ENCODE measurements at regions not wholly inside any gene's neighbourhood (a gene's known extent, or its start where the extent isn't known, plus 50 kb on each side); places are given as distances from the start of the nearest gene placed in this dataset.

DNA sequence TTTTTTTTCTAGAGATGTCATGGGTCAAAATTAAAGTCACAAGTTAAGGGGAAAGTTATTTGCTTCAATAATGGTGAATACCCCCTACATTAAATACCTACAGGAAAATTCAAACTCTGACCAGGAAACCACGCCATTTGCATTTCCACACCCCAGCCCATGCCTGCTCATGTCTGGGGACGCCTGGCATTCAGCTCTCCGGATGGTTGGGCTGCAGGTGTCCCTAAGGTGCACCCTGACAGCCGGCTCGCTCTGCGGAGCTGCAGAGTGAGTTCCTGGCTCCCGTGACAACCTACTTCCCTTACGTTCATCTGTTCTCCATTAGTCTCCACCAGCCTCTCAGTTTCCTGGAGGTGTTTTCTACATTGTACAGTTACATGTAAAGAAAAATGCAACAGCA lies 122.7 kb upstream of the RIOK3 start:
- Histone ChIP-seq H3K4me1 (ENCODE audit: control insufficient read depth, insufficient read depth, low read length) (no peaks in the 10 kb centered on the region), H3K4me3 (ENCODE audit: low read length) (no peak overlapping the region), H3K9ac (ENCODE audit: low read length) (no peak overlapping the region), H3K36me3 (ENCODE audit: control insufficient read depth, insufficient read depth, low read length, severe bottlenecking) (peaks cover 9% of the 10 kb centered on the region), H3K27me3 (replicated peaks; ENCODE audit: control insufficient read depth, insufficient read depth, low read length) (no peaks in the 10 kb centered on the region), H3K9me3 (ENCODE audit: control insufficient read depth, low read length) (no peaks in the 10 kb centered on the region)
- DNase-seq (ENCODE audit: low read depth), result no peak

GRCh38 chr18:23331091-23331920 lies 121.8 kb upstream of the RIOK3 start:
- Histone ChIP-seq H3K9me3 (ENCODE audit: control insufficient read depth, low read length) (no peaks in the 10 kb centered on the region), H3K9ac (ENCODE audit: low read length) (no peak overlapping the region), H3K36me3 (ENCODE audit: control insufficient read depth, insufficient read depth, low read length, severe bottlenecking) (peaks cover 9% of the 10 kb centered on the region), H3K4me1 (ENCODE audit: control insufficient read depth, insufficient read depth, low read length) (no peaks in the 10 kb centered on the region), H3K27me3 (replicated peaks; ENCODE audit: control insufficient read depth, insufficient read depth, low read length) (no peaks in the 10 kb centered on the region), H3K4me3 (ENCODE audit: low read length) (no peak overlapping the region)
- no peak for DNase-seq (ENCODE audit: low read depth)

DNA sequence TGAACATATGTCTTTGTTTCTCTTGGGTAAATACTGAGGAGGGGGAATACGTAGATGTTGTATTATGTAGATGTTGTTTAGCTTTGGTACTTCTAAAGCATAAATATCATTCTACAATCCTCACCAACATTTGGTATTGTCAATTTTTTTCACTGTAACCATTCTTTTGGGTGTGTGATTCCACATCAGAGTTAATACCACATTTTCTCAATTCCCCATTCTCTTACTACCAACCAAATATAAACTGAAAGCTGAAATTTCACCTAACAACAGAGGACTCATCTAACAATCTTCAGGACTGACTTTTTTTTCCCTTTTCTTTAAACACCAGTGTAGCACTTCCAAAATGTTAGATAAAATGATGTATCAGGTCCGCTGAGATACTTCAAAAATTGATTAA lies 120.7 kb upstream of the RIOK3 start:
- H3K4me3 ChIP-seq (ENCODE audit: low read length), result no peak overlapping the region

GRCh38 chr18:23333827-23334226 lies 119.3 kb upstream of the RIOK3 start:
- H3K9me3 ChIP-seq (ENCODE audit: control insufficient read depth, low read length), result no peaks in the 10 kb centered on the region
- H3K4me1 ChIP-seq (ENCODE audit: control insufficient read depth, insufficient read depth, low read length), result no peaks in the 10 kb centered on the region
- no peak for DNase-seq (ENCODE audit: low read depth)
- no peaks in the 10 kb centered on the region for H3K27me3 ChIP-seq (replicated peaks; ENCODE audit: control insufficient read depth, insufficient read depth, low read length)
- H3K4me3 ChIP-seq (ENCODE audit: low read length), result no peak overlapping the region
- H3K36me3 ChIP-seq (ENCODE audit: control insufficient read depth, insufficient read depth, low read length, severe bottlenecking), result peaks cover 9% of the 10 kb centered on the region
- no peak overlapping the region for H3K9ac ChIP-seq (ENCODE audit: low read length)

More for the DNA sequence above, 120.7 kb upstream of the RIOK3 start:
- no peaks in the 10 kb centered on the region for H3K4me1 ChIP-seq (ENCODE audit: control insufficient read depth, insufficient read depth, low read length)
- no peaks in the 10 kb centered on the region for H3K27me3 ChIP-seq (replicated peaks; ENCODE audit: control insufficient read depth, insufficient read depth, low read length)
- no peaks in the 10 kb centered on the region for H3K9me3 ChIP-seq (ENCODE audit: control insufficient read depth, low read length)
- H3K9ac ChIP-seq (ENCODE audit: low read length), result no peak overlapping the region
- H3K36me3 ChIP-seq (ENCODE audit: control insufficient read depth, insufficient read depth, low read length, severe bottlenecking), result peaks cover 9% of the 10 kb centered on the region
- no peak for DNase-seq (ENCODE audit: low read depth)

DNA sequence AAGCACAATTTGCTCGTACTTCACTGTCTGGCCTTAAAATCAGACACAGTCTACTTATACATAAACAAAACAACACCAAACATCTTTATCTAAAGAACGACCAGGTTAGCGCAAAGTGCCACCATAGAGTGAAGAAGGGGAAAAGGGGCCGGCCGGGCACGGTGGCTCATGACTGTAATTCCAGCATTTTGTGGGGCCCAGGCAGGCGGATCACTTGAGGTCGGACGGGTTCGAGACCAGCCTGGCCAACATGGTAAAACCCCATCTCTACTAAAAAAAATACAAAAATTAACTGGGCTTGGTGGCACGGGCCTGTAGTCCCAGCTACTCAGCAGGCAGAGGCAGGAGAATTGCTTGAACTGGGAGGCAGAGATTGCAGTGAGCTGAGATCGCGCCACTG lies 118.5 kb upstream of the RIOK3 start:
- H3K9ac ChIP-seq (ENCODE audit: low read length), result no peak overlapping the region
- H3K4me1 ChIP-seq (ENCODE audit: control insufficient read depth, insufficient read depth, low read length), result no peaks in the 10 kb centered on the region
- H3K4me3 ChIP-seq (ENCODE audit: low read length), result no peak overlapping the region
- no peak for DNase-seq (ENCODE audit: low read depth)
- no peaks in the 10 kb centered on the region for H3K9me3 ChIP-seq (ENCODE audit: control insufficient read depth, low read length)
- no peaks in the 10 kb centered on the region for H3K27me3 ChIP-seq (replicated peaks; ENCODE audit: control insufficient read depth, insufficient read depth, low read length)
- H3K36me3 ChIP-seq (ENCODE audit: control insufficient read depth, insufficient read depth, low read length, severe bottlenecking), result peaks cover 9% of the 10 kb centered on the region

GRCh38 chr18:23336101-23336500 lies 117.0 kb upstream of the RIOK3 start:
- Histone ChIP-seq H3K4me1 (ENCODE audit: control insufficient read depth, insufficient read depth, low read length) (peaks cover 4% of the 10 kb centered on the region), H3K9ac (ENCODE audit: low read length) (no peak overlapping the region), H3K4me3 (ENCODE audit: low read length) (no peak overlapping the region), H3K27me3 (replicated peaks; ENCODE audit: control insufficient read depth, insufficient read depth, low read length) (no peaks in the 10 kb centered on the region), H3K9me3 (ENCODE audit: control insufficient read depth, low read length) (no peaks in the 10 kb centered on the region), H3K36me3 (ENCODE audit: control insufficient read depth, insufficient read depth, low read length, severe bottlenecking) (peaks cover 9% of the 10 kb centered on the region)
- DNase-seq (ENCODE audit: low read depth), result no peak

GRCh38 chr18:23337599-23338444 lies 115.3 kb upstream of the RIOK3 start:
- no peak overlapping the region for H3K9ac ChIP-seq (ENCODE audit: low read length)
- H3K4me3 ChIP-seq (ENCODE audit: low read length), result no peak overlapping the region
- no peaks in the 10 kb centered on the region for H3K27me3 ChIP-seq (replicated peaks; ENCODE audit: control insufficient read depth, insufficient read depth, low read length)
- H3K4me1 ChIP-seq (ENCODE audit: control insufficient read depth, insufficient read depth, low read length), result peaks cover 4% of the 10 kb centered on the region
- no peaks in the 10 kb centered on the region for H3K9me3 ChIP-seq (ENCODE audit: control insufficient read depth, low read length)
- H3K36me3 ChIP-seq (ENCODE audit: control insufficient read depth, insufficient read depth, low read length, severe bottlenecking), result peaks cover 9% of the 10 kb centered on the region
- DNase-seq (ENCODE audit: low read depth), result no peak

- H3K9ac ChIP-seq (ENCODE audit: low read length), result no peak overlapping the region
- no peaks in the 10 kb centered on the region for H3K9me3 ChIP-seq (ENCODE audit: control insufficient read depth, low read length)
- peaks cover 4% of the 10 kb centered on the region for H3K4me1 ChIP-seq (ENCODE audit: control insufficient read depth, insufficient read depth, low read length)
- no peak for DNase-seq (ENCODE audit: low read depth)
- H3K36me3 ChIP-seq (ENCODE audit: control insufficient read depth, insufficient read depth, low read length, severe bottlenecking), result no peaks in the 10 kb centered on the region
- H3K4me3 ChIP-seq (ENCODE audit: low read length), result no peak overlapping the region
- no peaks in the 10 kb centered on the region for H3K27me3 ChIP-seq (replicated peaks; ENCODE audit: control insufficient read depth, insufficient read depth, low read length)
Measured at GRCh38 chr18:23340661-23341060, 112.4 kb upstream of the RIOK3 start.

DNA sequence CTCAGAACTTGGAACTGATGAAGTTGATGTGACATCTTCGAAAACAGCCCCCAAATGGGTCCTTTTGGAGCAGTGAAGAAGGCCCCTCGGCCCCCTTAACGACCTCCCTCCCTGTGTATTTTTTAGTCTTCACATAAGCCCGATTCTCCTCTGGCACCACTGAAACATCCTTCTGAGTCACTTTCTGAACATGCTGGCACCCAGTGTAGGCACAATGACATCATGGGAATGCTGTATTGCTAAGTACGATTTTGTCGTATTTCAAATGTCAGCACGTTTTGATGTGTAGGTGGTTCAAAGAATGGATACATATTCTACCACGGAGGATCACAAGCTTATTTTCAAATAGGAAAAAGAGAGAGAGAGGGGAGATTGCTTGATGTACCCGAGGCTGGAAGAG lies 111.7 kb upstream of the RIOK3 start:
- Histone ChIP-seq H3K4me1 (ENCODE audit: control insufficient read depth, insufficient read depth, low read length) (peaks cover 4% of the 10 kb centered on the region), H3K36me3 (ENCODE audit: control insufficient read depth, insufficient read depth, low read length, severe bottlenecking) (no peaks in the 10 kb centered on the region), H3K9me3 (ENCODE audit: control insufficient read depth, low read length) (no peaks in the 10 kb centered on the region), H3K27me3 (replicated peaks; ENCODE audit: control insufficient read depth, insufficient read depth, low read length) (no peaks in the 10 kb centered on the region), H3K9ac (ENCODE audit: low read length) (no peak overlapping the region), H3K4me3 (ENCODE audit: low read length) (no peak overlapping the region)
- DNase-seq (ENCODE audit: low read depth), result no peak

GRCh38 chr18:23341983-23342382 lies 111.1 kb upstream of the RIOK3 start:
- H3K36me3 ChIP-seq (ENCODE audit: control insufficient read depth, insufficient read depth, low read length, severe bottlenecking), result no peaks in the 10 kb centered on the region
- H3K27me3 ChIP-seq (replicated peaks; ENCODE audit: control insufficient read depth, insufficient read depth, low read length), result no peaks in the 10 kb centered on the region
- no peak for DNase-seq (ENCODE audit: low read depth)
- no peak overlapping the region for H3K9ac ChIP-seq (ENCODE audit: low read length)
- H3K9me3 ChIP-seq (ENCODE audit: control insufficient read depth, low read length), result no peaks in the 10 kb centered on the region
- no peak overlapping the region for H3K4me3 ChIP-seq (ENCODE audit: low read length)
- H3K4me1 ChIP-seq (ENCODE audit: control insufficient read depth, insufficient read depth, low read length), result peaks cover 4% of the 10 kb centered on the region

DNA sequence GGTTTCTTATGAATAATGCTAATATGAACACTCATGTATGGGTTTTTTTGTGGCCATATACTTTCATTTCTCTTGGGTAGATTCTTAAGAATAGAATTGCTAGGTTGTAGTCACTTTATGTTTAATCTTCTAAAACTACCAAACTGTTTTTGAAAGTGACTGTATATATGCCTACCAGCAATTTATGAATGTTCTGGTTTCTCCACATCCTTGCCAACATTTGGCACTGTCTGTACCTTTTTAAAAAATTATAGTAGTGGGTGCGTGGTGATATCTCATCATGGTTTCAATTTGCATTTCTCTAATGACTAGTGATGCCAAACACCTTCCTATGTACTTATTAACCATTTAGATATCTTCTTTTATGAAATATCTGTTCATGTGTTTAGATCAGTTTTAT lies 110.6 kb upstream of the RIOK3 start:
- no peaks in the 10 kb centered on the region for H3K9me3 ChIP-seq (ENCODE audit: control insufficient read depth, low read length)
- no peak overlapping the region for H3K9ac ChIP-seq (ENCODE audit: low read length)
- H3K4me1 ChIP-seq (ENCODE audit: control insufficient read depth, insufficient read depth, low read length), result peaks cover 4% of the 10 kb centered on the region
- DNase-seq (ENCODE audit: low read depth), result no peak
- H3K36me3 ChIP-seq (ENCODE audit: control insufficient read depth, insufficient read depth, low read length, severe bottlenecking), result no peaks in the 10 kb centered on the region
- H3K27me3 ChIP-seq (replicated peaks; ENCODE audit: control insufficient read depth, insufficient read depth, low read length), result no peaks in the 10 kb centered on the region
- H3K4me3 ChIP-seq (ENCODE audit: low read length), result no peak overlapping the region
